Hepatocyte (in vitro differentiated cells): ENCODE measurements at regions not wholly inside any gene's neighbourhood (a gene's known extent, or its start where the extent isn't known, plus 50 kb on each side); places are given as distances from the start of the nearest gene placed in this dataset.

ENCODE experiments used
- CTCF ChIP-seq: fragments of 200-600 bp; sonication (generic); IDR thresholded peaks from 2 replicates; pipeline ENCODE4 v1.5.1; 2016; ENCODE audit warnings: antibody characterized with exemption, mild to moderate bottlenecking; ENCODE audit not compliant: poor library complexity
- EZH2 ChIP-seq: fragments of 200-600 bp; sonication (generic); IDR thresholded peaks from 2 replicates; pipeline ENCODE4 v1.6.1; 2016; ENCODE audit warnings: antibody characterized with exemption, mild to moderate bottlenecking, borderline replicate concordance
- EZH2phosphoT487 ChIP-seq: fragments of 200-600 bp; sonication (generic); IDR thresholded peaks from one replicate; pipeline ENCODE4 v1.6.1; 2018; ENCODE audit warnings: antibody characterized with exemption, mild to moderate bottlenecking, low read depth, moderate library complexity; ENCODE audit not compliant: unreplicated experiment, severe bottlenecking

- TF ChIP-seq CTCF, result no peak
- no peak for TF ChIP-seq EZH2phosphoT487
- no peak for TF ChIP-seq EZH2
These were observed 396.2 kb upstream of the SLC35B3 start for GRCh38 chr6:8831366-8832152.
